ENCODE measurements at regions not wholly inside any gene's neighbourhood (a gene's known extent, or its start where the extent isn't known, plus 50 kb on each side); places are given as distances from the start of the nearest gene placed in this dataset.

DNA sequence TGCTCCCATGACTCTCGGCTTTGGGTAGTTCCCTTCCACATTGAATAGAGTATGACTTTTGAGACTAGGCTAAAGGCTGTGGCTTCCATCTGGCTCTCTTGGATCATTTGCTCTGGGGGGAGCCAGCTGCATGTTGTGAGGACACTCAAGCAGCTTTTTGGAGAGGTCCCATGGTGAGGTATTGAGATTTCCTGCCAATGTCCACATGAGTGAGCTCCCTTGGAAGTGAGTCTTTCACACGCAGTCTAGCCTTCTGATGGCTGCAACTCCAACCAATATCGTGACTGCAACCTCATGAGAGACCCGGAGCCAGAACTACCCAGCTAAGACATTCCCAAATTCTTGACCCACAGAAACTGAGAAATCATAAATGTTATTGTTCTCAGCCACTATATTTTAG lies 127.7 kb upstream of the KAZN start:
- in situ Hi-C loops (cut with MboI; ENCODE audit: low sequenced_read_pairs), result no loop called here

DNA sequence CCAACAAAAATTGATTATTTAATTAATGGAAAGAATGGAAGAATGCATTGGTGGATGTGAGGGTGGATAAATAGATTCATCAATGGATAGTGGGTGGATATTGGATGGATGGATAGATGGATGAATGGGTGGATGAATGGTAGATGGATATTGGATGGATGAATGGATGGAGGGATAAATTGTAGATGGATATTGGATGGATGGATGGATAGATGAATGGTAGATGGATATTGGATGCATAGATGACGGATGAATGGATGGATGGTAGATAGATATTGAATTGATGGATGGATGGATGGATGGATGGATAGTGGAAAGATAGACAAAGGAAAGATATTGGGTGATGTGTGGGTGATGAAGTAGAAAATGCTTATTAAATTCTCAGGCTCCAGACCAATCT lies 123.6 kb upstream of the KAZN start:
- in situ Hi-C loops (cut with MboI; ENCODE audit: low sequenced_read_pairs), result no loop called here

DNA sequence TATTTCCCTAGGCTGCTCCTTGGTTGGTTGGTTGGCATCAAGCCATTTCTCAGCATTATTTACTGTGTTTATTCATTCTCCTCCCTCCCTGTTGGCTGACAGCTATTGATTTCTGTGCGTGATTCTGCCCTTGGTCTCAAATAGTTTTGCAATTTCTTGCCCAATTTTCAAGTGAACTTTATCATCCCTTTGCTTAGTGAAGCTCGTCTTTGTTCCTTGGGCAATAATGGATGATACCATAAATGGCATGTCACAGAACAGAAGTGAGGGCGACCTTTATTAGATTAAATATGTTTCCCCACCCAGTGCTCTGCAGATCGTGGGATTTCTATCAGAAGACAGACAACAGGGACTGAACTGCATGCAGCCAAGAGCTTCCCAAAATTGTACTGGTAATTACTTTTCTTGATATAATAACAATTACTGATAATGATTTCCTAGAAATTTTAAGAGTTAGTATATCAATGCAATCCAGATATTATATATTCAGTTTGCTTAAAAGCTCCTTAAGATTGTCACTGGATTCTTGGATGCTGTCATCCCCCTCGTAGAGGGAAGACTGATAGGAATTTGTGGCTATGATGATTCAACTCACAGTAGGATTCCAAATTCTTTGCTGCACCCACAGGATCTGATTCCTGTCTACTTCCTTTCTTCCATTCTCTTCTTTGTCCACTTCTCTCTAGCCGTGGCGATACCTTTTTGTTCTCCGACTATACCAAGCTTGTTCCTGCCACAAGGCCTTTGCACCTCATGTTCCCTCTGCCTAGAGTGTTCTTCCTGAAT lies 122.1 kb upstream of the KAZN start:
- in situ Hi-C loops (cut with MboI; ENCODE audit: low sequenced_read_pairs), result no loop called here

DNA sequence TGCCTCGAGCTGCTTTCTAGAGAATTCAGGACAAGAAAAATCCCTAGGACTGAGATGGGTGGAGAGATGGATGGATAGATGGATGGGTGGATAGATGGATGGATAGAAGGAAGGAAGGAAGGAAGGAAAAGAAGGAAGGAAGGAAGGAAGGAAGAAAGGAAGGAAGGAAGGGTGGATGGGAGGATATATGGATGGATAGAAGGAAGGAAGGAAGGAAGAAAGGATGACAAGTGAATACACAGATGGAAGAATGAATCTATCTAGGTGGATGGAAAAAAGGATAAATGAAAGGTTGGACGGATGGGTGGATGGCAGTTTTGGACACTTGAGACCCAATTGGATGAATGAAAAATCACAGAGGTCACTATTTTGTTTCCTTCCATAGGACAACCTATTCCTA lies 120.4 kb upstream of the KAZN start:
- in situ Hi-C loops (cut with MboI; ENCODE audit: low sequenced_read_pairs), result no loop called here

DNA sequence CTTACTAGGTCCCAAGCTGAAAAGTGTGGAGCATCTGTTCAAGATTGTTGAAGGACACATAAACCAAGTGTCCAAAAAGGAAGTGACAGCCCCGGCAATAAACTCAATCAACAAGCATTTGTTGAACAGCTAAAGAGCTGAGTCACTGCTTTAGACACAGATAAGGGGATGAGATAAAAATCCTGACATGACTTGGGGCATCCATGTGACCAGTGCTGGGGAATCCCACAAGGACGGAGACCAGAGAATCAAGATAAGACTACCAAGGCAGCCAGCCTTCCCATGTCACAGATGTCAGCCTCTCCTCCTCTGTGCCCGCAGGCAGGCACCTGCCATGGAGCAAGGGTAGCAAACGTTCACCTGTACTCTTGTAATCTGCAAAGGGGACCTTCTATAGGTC lies 118.6 kb upstream of the KAZN start:
- in situ Hi-C loops (cut with MboI; ENCODE audit: low sequenced_read_pairs), result no loop called here

DNA sequence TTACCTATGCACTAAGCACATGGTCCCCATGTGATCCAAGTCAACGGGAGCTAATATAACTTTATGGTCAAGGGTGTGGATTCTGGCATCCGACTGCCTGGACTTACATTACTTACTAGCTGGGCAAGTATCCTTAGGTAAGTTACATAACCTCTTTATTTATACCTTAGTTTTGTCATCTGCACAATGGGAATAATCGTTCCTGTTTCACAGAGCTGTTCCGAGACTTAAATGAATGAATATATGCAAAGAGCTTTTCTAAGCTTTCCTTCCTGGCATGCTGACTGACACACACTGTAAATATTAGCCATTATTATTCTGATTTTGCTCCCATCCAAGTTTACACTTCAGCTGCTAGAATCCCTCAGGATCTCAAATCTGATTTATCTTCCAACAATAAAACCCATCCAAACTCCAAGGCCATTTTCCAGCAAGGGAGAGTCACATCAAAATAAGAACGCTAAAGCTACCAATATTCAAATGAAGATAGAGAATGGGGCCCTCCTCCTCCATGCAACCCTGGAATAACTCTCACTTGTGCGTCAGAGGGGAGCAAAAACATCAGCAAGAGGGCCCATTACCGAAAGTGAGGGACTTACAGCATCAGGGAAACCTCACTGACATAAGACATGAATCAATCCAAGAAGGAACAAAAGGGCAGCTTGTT lies 115.6 kb upstream of the KAZN start:
- in situ Hi-C loops (cut with MboI; ENCODE audit: low sequenced_read_pairs), result no loop called here

DNA sequence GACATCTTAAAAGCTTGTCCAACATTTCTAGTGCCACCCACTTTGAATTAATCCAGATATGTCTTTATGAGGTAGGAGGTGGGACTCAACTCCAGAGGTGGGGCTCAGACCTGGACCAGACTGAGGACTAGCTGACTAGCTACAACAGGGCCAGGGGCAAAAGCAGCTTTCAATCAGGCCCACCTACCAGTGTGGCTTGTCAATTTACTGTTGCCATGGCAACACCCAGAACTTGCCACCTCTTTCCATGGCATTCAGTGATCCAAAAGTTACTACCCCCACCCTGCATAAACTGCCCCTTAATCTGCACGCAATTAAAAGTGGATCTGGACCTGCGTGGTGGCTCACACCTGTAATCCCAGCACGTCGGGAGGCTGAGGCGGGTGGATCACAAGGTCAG lies 113.2 kb upstream of the KAZN start:
- in situ Hi-C loops (cut with MboI; ENCODE audit: low sequenced_read_pairs), result no loop called here

DNA sequence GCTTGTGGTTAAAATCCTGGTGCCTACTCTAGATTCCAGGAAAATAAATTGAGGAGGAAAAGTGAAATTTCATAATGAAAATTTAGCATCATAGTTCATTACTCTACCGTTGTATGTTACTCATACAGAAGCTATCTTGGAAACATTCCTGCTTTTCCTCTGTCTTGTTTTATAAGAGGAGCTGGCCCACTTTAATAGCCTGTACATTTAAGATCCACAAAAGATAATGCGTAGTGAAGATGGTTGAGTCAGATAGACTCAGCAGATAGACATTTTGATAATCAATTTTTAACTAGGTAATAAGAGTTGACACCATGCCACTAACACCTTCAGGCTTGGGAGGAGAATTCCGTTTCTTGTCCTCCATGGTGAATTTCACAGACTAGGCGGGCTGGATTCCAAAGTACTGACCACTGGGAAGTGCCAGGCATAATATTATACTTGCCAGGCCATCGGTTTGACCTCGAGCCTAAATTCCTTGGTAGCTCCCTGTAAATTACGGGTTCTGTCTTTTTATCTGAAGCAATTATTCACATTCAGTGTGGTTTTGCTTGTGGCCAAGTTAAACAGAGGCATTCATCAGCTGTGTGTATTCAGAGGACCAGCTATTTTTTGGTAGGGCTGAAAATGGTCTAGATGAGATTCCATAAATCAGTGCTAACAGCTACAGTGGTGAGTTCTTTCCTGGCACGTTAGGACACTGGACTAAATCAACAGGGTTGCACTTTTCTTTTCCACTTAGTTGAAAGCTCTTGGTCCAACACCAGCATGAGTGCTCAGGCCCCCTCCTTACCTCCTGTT lies 111.9 kb upstream of the KAZN start:
- in situ Hi-C loops (cut with MboI; ENCODE audit: low sequenced_read_pairs), result no loop called here

DNA sequence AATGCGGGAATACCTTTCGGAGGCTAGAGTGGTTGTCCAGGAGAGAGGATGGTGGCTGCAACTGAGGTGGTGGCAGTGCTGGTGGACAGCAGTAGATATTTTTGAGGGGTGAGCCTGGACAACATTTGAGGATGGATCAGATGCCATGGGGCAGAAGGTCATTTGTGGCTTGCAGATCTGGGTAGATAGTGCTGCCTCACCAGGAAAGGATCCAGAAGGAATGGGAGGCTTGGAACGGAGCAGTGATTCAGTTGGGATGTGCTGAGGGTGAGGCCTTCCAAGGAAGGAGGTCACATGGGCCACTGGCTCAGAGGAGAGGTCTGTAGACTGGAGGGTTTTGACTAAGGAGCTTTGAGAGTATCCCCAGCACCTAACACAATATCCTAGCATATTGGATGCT lies 110.8 kb upstream of the KAZN start:
- in situ Hi-C loops (cut with MboI; ENCODE audit: low sequenced_read_pairs), result no loop called here

DNA sequence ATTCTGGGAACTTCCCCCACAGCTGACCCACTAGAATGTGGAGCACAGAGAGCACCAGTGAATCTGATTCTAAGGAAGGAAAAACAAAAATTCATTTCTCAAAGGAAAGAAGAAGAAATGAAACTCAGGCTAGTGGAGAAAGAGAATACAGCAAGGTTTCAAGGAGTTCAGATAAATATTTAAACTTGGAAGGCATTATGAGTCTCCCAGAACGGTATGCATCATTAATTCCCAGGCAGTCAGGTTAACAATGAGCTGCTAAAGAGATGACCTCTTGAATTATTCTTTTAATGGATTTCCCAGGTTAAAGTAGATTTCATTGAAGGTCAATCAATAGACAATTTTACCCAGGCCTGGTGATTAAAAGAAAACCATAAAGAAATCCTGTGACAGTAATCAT lies 103.6 kb upstream of the KAZN start:
- in situ Hi-C loops (cut with MboI; ENCODE audit: low sequenced_read_pairs), result no loop called here

DNA sequence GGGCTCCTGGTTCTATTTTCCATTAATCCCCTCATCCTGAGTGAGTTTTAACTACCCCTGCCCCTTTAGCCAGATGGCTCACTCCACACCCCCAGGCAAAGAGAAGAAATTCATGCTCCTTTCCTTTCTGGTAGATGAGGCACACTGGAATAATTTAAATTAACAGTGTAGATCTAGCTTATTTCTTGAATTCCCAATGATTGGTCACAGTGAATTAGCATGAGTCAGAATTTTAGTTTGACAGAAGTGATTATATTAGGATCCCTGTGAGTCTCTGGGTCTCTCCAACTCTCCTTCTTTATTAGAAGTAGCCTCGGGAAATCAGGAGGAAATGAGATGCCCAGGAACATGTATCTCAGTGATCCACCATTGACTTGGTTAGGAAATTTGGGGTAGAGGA lies 103.1 kb upstream of the KAZN start:
- in situ Hi-C loops (cut with MboI; ENCODE audit: low sequenced_read_pairs), result no loop called here

DNA sequence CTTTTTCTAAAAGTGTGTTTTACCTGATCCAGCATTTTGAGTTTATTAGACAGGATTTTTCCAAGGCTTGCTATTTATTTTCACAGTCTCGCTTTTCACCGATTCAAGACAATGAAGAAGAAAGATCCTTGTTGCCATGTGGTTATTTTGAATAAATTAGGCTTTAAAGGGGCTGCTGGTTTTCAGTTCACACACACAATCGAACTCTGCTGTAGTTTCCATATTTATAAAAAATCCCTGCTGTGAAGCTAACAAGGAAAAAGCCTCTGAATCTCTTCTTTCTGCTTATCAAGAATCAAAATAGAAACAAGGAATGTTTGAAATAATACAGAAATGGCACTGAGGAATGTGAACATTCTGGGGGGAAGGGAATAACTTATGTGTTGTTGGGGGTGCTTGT lies 102.5 kb upstream of the KAZN start:
- in situ Hi-C loops (cut with MboI; ENCODE audit: low sequenced_read_pairs), result no loop called here

DNA sequence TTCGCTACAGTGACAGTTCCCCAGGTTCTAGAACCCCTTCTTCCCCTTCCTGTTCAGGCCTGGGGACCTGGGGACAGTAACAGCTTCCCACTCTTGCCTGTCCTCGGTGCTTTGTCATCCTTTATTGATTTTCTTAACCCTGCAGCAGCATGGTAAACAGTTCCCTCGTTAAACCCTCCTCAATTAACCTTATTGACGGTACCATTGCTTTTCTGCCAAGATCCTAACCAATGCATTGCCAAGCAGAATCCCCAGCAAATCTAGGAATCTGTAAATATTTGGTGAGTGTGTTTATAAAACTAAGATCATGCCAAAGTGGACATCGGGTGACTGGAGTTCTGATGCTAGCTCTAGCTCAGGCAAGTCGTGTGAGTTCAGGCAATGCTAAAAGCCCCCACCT lies 99.6 kb upstream of the KAZN start:
- in situ Hi-C loops (cut with MboI; ENCODE audit: low sequenced_read_pairs), result no loop called here

DNA sequence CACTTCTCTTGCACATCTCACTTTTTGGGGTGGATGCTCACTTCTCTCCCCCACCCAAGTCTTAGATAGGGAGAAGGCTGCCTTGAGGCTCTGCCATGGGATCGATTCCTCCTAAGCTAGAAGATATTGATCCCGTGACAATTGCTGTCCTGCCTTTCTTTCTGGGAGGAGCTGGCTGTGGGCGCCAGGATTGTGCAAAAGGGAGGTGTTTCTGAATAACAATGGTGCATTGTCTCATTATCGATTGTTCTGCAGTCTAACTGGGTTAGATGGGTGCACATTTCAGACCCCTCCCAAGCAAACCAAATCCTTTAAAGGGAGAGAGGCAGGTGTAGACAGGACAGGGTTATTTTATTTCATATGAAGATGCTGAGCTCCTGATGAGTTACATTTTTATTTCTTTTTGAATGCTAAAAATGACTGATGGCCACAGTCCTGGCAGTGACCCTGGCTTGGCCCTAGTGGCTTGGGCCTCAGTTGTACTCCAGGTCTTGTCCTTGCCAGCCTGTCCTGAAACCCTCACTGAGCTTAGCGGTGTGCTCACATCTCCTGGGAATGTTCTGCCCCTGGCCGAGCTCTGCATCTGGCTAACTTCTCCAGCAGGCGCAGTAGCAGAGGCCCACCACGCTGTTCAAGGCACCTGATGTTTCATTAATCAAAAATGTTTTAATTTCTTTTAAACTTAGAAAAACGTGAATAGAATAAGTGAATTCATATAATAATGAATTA lies 99.0 kb upstream of the KAZN start:
- in situ Hi-C loops (cut with MboI; ENCODE audit: low sequenced_read_pairs), result no loop called here

DNA sequence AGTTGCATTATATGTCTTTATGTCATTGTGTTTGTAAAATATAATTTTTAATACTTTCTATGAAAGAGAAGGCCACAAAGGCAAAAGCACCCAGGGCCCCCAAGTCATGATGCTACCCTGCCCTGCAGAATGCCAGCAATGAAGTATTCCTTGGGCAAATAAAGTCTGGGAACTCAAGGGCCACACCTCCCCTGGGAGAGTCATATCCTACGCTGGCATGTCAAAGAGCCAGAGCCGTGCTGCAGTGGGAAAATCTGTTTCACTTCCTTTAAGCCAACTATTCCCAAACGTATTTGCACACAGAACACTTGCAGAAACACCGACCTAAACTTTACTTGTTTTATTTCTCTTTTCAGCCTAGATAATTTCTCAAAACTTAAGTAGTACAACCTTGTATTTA lies 98.4 kb upstream of the KAZN start:
- in situ Hi-C loops (cut with MboI; ENCODE audit: low sequenced_read_pairs), result no loop called here

DNA sequence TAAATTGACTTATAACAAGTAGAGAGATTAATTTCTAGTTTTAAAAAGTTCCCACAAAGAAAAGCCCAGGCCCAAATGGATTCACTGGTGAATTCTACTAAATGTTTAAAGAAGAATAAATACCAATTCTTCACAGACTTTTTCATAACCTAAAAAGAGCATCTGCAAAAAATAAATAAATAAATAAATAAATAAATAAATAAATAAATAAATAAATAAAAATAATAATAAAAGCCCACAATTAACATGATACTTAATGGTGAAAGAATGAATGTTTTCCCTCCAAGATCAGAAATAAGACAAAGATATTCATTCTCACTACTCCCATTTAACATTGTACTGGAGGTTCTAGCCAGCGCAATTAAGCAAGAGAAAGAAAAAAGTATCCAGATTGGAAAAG lies 97.6 kb upstream of the KAZN start:
- in situ Hi-C loops (cut with MboI; ENCODE audit: low sequenced_read_pairs), result no loop called here

DNA sequence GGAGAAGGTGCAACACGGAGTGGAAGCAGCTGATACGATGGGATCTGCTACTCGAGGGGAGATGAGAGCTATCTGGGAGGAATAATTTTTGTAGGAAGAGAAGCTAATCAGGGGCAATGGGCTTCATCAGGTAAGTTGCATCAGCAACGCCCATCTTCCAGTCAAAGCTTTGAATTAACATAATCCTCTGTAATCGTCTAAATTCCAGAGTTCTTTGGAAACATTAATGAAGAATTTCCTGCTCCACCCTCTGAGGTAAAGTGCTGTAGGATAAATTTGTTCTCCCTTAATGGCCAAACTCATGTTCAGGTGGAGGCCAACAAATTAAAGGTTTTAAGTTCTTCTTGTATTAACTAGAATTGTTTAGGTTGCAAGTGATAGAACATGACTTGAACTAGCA lies 94.0 kb upstream of the KAZN start:
- in situ Hi-C loops (cut with MboI; ENCODE audit: low sequenced_read_pairs), result no loop called here

DNA sequence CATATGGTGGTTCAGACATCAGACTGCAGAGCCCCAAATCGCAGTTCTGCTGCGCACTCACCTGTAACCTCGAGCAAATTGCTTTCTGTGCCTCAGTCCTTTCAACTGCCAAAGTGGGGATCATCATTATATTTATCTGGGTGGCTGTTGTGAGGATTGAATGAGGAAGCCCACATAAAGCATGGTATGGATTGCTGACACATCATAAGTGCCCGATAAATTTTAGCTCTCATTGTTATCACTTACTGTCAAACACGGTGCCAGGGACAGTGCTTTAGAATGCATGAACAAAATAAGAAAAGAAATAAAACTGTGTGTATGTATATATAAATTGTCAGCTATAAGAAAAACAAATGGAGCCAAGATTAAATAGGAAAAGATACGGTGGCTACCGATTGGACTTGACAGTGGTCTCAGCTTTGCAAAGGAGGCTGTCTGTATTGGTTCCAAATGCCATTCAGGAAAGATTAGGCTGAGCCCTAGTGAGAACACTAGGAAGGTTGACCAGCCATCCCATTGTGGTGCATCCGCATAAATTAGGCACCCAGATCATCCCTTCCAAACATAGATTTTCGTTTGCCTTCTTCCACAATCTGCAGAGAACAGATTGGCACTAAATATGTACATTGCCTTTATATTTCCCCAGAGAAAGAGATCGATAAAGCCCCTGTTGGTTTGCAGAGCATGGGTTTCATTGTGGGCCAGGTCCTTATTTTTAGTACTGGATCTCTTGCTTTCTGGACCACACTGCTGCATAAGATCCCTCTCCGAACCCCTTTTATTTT lies 91.8 kb upstream of the KAZN start:
- in situ Hi-C loops (cut with MboI; ENCODE audit: low sequenced_read_pairs), result no loop called here

DNA sequence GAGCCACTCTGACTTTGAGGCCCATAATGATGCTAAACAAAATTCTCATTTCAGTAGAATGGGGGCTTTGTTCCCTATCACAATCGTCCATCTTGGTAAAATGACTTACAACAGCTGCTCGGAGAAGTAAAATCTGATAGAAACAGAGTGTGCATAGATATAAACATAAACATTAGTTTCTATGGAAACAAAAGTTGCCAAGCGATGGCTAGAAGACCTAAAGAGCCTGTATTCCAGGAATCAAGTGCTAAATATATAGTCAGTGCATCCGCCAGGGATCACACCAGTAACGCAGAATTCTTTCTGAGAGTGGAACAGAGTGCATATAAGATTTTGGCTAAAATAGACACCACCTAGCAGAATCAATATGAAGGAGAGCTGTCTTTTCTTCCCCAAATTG lies 91.2 kb upstream of the KAZN start:
- in situ Hi-C loops (cut with MboI; ENCODE audit: low sequenced_read_pairs), result no loop called here

DNA sequence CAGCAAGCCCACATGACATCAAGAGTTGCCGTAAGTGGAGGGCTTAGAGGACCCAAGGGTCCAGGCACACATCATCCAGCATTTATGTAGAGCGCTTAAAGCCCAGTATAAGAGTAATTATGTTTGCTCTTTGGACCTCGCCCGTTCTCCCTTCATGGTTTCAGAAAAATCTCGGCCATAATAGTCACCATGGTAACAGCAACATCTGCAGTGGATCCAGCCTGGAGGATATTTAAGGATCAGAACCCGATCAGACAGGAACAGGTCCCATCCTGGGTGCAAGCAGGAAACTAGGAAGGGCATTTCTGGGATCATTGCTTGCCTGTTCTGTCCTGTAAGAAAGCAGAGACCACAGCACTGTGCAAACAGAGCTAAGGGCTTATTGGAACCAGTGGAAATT lies 89.9 kb upstream of the KAZN start:
- in situ Hi-C loops (cut with MboI; ENCODE audit: low sequenced_read_pairs), result no loop called here

Data from HL-60/S4 (cell line).